ENCODE measurements at regions not wholly inside any gene's neighbourhood (a gene's known extent, or its start where the extent isn't known, plus 50 kb on each side); places are given as distances from the start of the nearest gene placed in this dataset.
A peak's percentile ranks its signal among the peaks of the same experiment; 100 is the strongest.

GRCh38 chr3:106624154-106624553, 753.1 kb upstream of the CCDC54 start:
- H3K27ac Mint-ChIP-seq (ENCODE audit: unreplicated experiment) = no peak overlapping the region
- peaks cover 5% of the 10 kb centered on the region for H3K9me3 Mint-ChIP-seq (ENCODE audit: unreplicated experiment)
- H3K27me3 Mint-ChIP-seq (ENCODE audit: unreplicated experiment) = no peaks in the 10 kb centered on the region
- no peak for TF ChIP-seq CTCF (IDR thresholded peaks at IDR 0.05; ENCODE audit: unreplicated experiment)
- DNase-seq (ENCODE audit: low spot score) = no peak
- peaks cover 12% of the 10 kb centered on the region for H3K36me3 Mint-ChIP-seq (ENCODE audit: low read depth, unreplicated experiment)
- peaks cover 2% of the 10 kb centered on the region for H3K4me1 Mint-ChIP-seq (ENCODE audit: unreplicated experiment)
- H3K4me3 Mint-ChIP-seq (ENCODE audit: unreplicated experiment) = peak overlapping the region; percentile 2

- no peak for DNase-seq (ENCODE audit: low spot score)
- TF ChIP-seq CTCF (IDR thresholded peaks at IDR 0.05; ENCODE audit: unreplicated experiment) = no peak
- H3K4me1 Mint-ChIP-seq (ENCODE audit: unreplicated experiment) = peaks cover 8% of the 10 kb centered on the region
- H3K27me3 Mint-ChIP-seq (ENCODE audit: unreplicated experiment) = peaks cover 1% of the 10 kb centered on the region
- H3K36me3 Mint-ChIP-seq (ENCODE audit: low read depth, unreplicated experiment) = peaks cover 12% of the 10 kb centered on the region
- peaks cover 5% of the 10 kb centered on the region for H3K9me3 Mint-ChIP-seq (ENCODE audit: unreplicated experiment)
- H3K4me3 Mint-ChIP-seq (ENCODE audit: unreplicated experiment) = no peak overlapping the region
- no peak overlapping the region for H3K27ac Mint-ChIP-seq (ENCODE audit: unreplicated experiment)
Measured at GRCh38 chr3:106628407-106628806, 748.8 kb upstream of the CCDC54 start.

GRCh38 chr3:106629215-106629832, 747.9 kb upstream of the CCDC54 start:
- H3K36me3 Mint-ChIP-seq (ENCODE audit: low read depth, unreplicated experiment) = peaks cover 3% of the 10 kb centered on the region
- H3K9me3 Mint-ChIP-seq (ENCODE audit: unreplicated experiment) = no peaks in the 10 kb centered on the region
- H3K4me1 Mint-ChIP-seq (ENCODE audit: unreplicated experiment) = peaks cover 8% of the 10 kb centered on the region
- TF ChIP-seq CTCF (IDR thresholded peaks at IDR 0.05; ENCODE audit: unreplicated experiment) = no peak
- H3K27me3 Mint-ChIP-seq (ENCODE audit: unreplicated experiment) = peaks cover 1% of the 10 kb centered on the region
- H3K27ac Mint-ChIP-seq (ENCODE audit: unreplicated experiment) = no peak overlapping the region
- no peak for DNase-seq (ENCODE audit: low spot score)
- H3K4me3 Mint-ChIP-seq (ENCODE audit: unreplicated experiment) = no peak overlapping the region

GRCh38 chr3:106631373-106632108, 745.7 kb upstream of the CCDC54 start:
- Mint-ChIP-seq H3K27ac (ENCODE audit: unreplicated experiment) (no peak overlapping the region), H3K9me3 (ENCODE audit: unreplicated experiment) (no peaks in the 10 kb centered on the region), H3K27me3 (ENCODE audit: unreplicated experiment) (peaks cover 1% of the 10 kb centered on the region), H3K36me3 (ENCODE audit: low read depth, unreplicated experiment) (no peaks in the 10 kb centered on the region), H3K4me3 (ENCODE audit: unreplicated experiment) (no peak overlapping the region), H3K4me1 (ENCODE audit: unreplicated experiment) (peaks cover 8% of the 10 kb centered on the region)
- no peak for TF ChIP-seq CTCF (IDR thresholded peaks at IDR 0.05; ENCODE audit: unreplicated experiment)
- DNase-seq (ENCODE audit: low spot score) = no peak

- Mint-ChIP-seq H3K9me3 (ENCODE audit: unreplicated experiment) (no peaks in the 10 kb centered on the region), H3K36me3 (ENCODE audit: low read depth, unreplicated experiment) (no peaks in the 10 kb centered on the region), H3K4me1 (ENCODE audit: unreplicated experiment) (no peaks in the 10 kb centered on the region), H3K27me3 (ENCODE audit: unreplicated experiment) (no peaks in the 10 kb centered on the region), H3K27ac (ENCODE audit: unreplicated experiment) (no peak overlapping the region), H3K4me3 (ENCODE audit: unreplicated experiment) (no peak overlapping the region)
- no peak for TF ChIP-seq CTCF (IDR thresholded peaks at IDR 0.05; ENCODE audit: unreplicated experiment)
- DNase-seq (ENCODE audit: low spot score) = no peak
Measured at GRCh38 chr3:106635271-106635670, 742.0 kb upstream of the CCDC54 start.

All from endothelial cell (in vitro differentiated cells).